ENCODE measurements at regions not wholly inside any gene's neighbourhood (a gene's known extent, or its start where the extent isn't known, plus 50 kb on each side); places are given as distances from the start of the nearest gene placed in this dataset.

DNA sequence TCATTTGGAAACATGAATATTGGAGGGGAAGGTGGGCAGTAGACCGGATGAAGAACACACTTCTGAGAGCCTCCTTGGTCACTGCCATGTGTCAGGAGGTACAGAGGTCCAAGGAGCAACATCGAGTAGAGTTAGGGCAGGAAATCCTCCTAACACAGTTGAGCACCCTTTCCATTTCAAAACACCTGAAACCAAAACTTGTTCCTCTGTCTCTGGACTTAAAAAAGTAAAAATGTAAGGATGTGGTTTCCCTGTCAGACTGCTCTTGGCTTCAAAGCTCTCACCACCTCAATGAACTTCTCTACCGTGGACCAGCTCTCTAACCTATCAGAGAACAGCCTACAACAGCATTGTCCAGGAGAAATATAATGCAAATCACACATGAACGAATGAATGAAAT lies 573.9 kb downstream of the NOVA1 start:
- H2AK5ac ChIP-seq (ENCODE audit: insufficient read length, low read length), result no peak overlapping the region
- H2BK5ac ChIP-seq (ENCODE audit: insufficient read length, low read length), result no peak overlapping the region
- no CpG with 5 or more reads among the region's 4 CpGs for WGBS (ENCODE audit: extremely low coverage, insufficient read length, low lambda C conversion rate)
- H4K5ac ChIP-seq (ENCODE audit: insufficient read length, low read depth, low read length), result no peak overlapping the region
- Mint-ChIP-seq H3K4me1 (peaks cover 2 to 5% of the 10 kb centered on the region in 2 experiments; a peak in 2 of 4 replicates), H3K27ac (no peak overlapping the region), H3K4me3 (no peak overlapping the region), H3K27me3 (ENCODE audit: low read depth) (no peaks in the 10 kb centered on the region), H3K9me3 (no peaks in the 10 kb centered on the region), H3K36me3 (ENCODE audit: insufficient read depth in 1 of 3, low read depth in 3 of 3) (no peaks in the 10 kb centered on the region; a peak in 1 of 7 replicates)
- H3K4ac ChIP-seq (ENCODE audit: low read depth, low read length), result no peak overlapping the region
- H3K79me2 ChIP-seq (ENCODE audit: insufficient read depth, low read length), result no peaks in the 10 kb centered on the region
- H3K9me3 ChIP-seq (ENCODE audit: control insufficient read depth, low read depth, low read length), result no peaks in the 10 kb centered on the region
- H2AFZ ChIP-seq (ENCODE audit: low read length), result no peak overlapping the region
- H2BK20ac ChIP-seq (ENCODE audit: low read depth, low read length, poor library complexity, severe bottlenecking), result no peak overlapping the region
- H3K4me1 ChIP-seq (ENCODE audit: insufficient read depth, low read length), result no peaks in the 10 kb centered on the region
- no peak overlapping the region for H3K23ac ChIP-seq (ENCODE audit: insufficient read length, low read depth, low read length)
- H3K23me2 ChIP-seq (ENCODE audit: insufficient read length, low read depth, low read length, poor library complexity, severe bottlenecking), result no peaks in the 10 kb centered on the region
- no peak for DNase-seq
- no peak overlapping the region for H4K8ac ChIP-seq (replicated peaks; ENCODE audit: insufficient read length, low read depth, low read length)
- no peak overlapping the region for H3K14ac ChIP-seq (ENCODE audit: insufficient read depth, low read length)
- H3K56ac ChIP-seq (ENCODE audit: insufficient read length, low read depth, low read length), result no peak overlapping the region
- TF ChIP-seq CTCF (conservative IDR thresholded peaks at IDR 0.05), result no peak
- no peak overlapping the region for H3K18ac ChIP-seq (ENCODE audit: insufficient read length, low read depth, low read length)
- no peak overlapping the region for H2BK12ac ChIP-seq (ENCODE audit: insufficient read length, low read depth, low read length)
- H3K27me3 ChIP-seq (ENCODE audit: insufficient read depth, low read length), result no peaks in the 10 kb centered on the region
- no peaks in the 10 kb centered on the region for H4K20me1 ChIP-seq (ENCODE audit: control insufficient read depth, insufficient read depth, insufficient read length)
- H3T11ph ChIP-seq (ENCODE audit: low read length), result no peak overlapping the region
- no peak overlapping the region for H2BK120ac ChIP-seq (ENCODE audit: low read depth, low read length, poor library complexity, severe bottlenecking)
- H2BK15ac ChIP-seq (ENCODE audit: low read depth, low read length), result no peak overlapping the region
- no peak overlapping the region for H4K91ac ChIP-seq (ENCODE audit: insufficient read length, low read depth, low read length)
- no peak overlapping the region for H3K4me2 ChIP-seq (ENCODE audit: insufficient read depth, insufficient read length, low read length)
- no peaks in the 10 kb centered on the region for H3K79me1 ChIP-seq (ENCODE audit: insufficient read depth, low read depth, low read length, poor library complexity, severe bottlenecking)
- H3K27ac ChIP-seq (ENCODE audit: insufficient read length, low read depth, low read length), result no peak overlapping the region
- H3K9ac ChIP-seq (ENCODE audit: extremely low read depth, insufficient read length, low read length), result no peak overlapping the region

Data from H9 (cell line).